Right lobe of liver (tissue), 6 donors: ENCODE measurements at regions not wholly inside any gene's neighbourhood (a gene's known extent, or its start where the extent isn't known, plus 50 kb on each side); places are given as distances from the start of the nearest gene placed in this dataset.

Experiments used
- ATAC-seq, 4 donors: fragments of 200-7000 bp; cut with Tn5 transposase; one replicate each; pipeline ENCODE4 v1.9.1; 2020; ENCODE audit warnings: mild to moderate bottlenecking in 4 of 4, moderate library complexity in 4 of 4
- DNase-seq, 3 donors: peaks; one replicate each; pipeline ENCODE4 v3.0.0-alpha.2; 2020
- H3K27ac ChIP-seq, 3 donors: fragments of 200-600 bp; one replicate each; pipeline ENCODE4 v1.8.0; 2022
- H3K27me3 ChIP-seq, 2 donors: fragments of 200-600 bp; one replicate each; pipeline ENCODE4 v1.8.0; 2022
- H3K36me3 ChIP-seq, 4 donors: fragments of 200-600 bp; sonication (generic) in 1 of 4; one replicate each; pipeline versions ENCODE4 v1.5.1 to v1.8.0; 2017 to 2022; ENCODE audit warnings: control low read depth in 1 of 4
- H3K4me1 ChIP-seq, 4 donors: fragments of 200-600 bp; sonication (generic) in 1 of 4; one replicate each; pipeline versions ENCODE4 v1.5.1 to v1.8.0; 2017 to 2022; ENCODE audit warnings: control low read depth in 1 of 4
- H3K4me3 ChIP-seq, 3 donors: fragments of 200-600 bp; one replicate each; pipeline ENCODE4 v1.8.0; 2022
- H3K9me3 ChIP-seq, 4 donors: fragments of 200-600 bp; sonication (generic) in 1 of 4; one replicate each; pipeline versions ENCODE4 v1.5.1 to v1.8.0; 2017 to 2022; ENCODE audit warnings: control low read depth in 1 of 4
- CTCF ChIP-seq, 4 donors: fragments of 200-600 bp in 3 of 4; fragments of 450-650 bp in 1 of 4; IDR thresholded peaks; one replicate each; pipeline versions ENCODE4 v1.5.1 to v1.8.0; 2016 to 2022; ENCODE audit warnings: antibody characterized with exemption in 4 of 4, mild to moderate bottlenecking in 2 of 4
- POLR2A ChIP-seq: fragments of 450-650 bp; IDR thresholded peaks from one replicate; pipeline ENCODE4 v1.6.1; 2017; ENCODE audit warnings: antibody characterized with exemption, mild to moderate bottlenecking
- WGBS: methylation state at CpG from one replicate; pipeline ENCODE4 v1.1.6; 2018; ENCODE audit warnings: low coverage, low lambda C conversion rate; ENCODE audit not compliant: insufficient coverage; ENCODE audit errors: missing lambda C conversion rate; 5-methylcytosine and 5-hydroxymethylcytosine counted together
- intact Hi-C, 2 donors: fragments of 100-400 bp; cut with DNase I; formaldehyde crosslinking; loops; one replicate each; pipeline versions ENCODE4 v1.11.2 to v1.14.1; 2022
- donor health status: DM: no; HTN: yes; CAD: no.
- donor health status: DM: no; HTN: no; CAD: no.
- donor health status: DM: no; HTN: no; CAD: no.
- donor health status: DM: no; HTN: yes; CAD: no.
- donor health status: DM: no; HTN: yes; CAD: no.

GRCh38 chr7:97630116-97630515, 101.8 kb upstream of the TAC1 start:
- no peak overlapping the region for H3K27ac ChIP-seq
- no peak overlapping the region for H3K4me3 ChIP-seq
- H3K36me3 ChIP-seq: no peaks in the 10 kb centered on the region
- DNase-seq: no peak
- TF ChIP-seq CTCF (IDR thresholded peaks at IDR 0.05) (no peak), POLR2A (no peak)
- no peaks in the 10 kb centered on the region for H3K4me1 ChIP-seq
- intact Hi-C loops: no loop called here
- H3K27me3 ChIP-seq: no peaks in the 10 kb centered on the region
- no peaks in the 10 kb centered on the region for H3K9me3 ChIP-seq
- WGBS: 62% methylated on average over 1 of the region's 1 CpG
- no peak for ATAC-seq

- ATAC-seq (no peak), DNase-seq (no peak)
- intact Hi-C loops: no loop called here
- WGBS: 71% methylated on average over 4 of the region's 4 CpGs
- H3K27me3 ChIP-seq: no peaks in the 10 kb centered on the region
- H3K4me1 ChIP-seq: no peaks in the 10 kb centered on the region
- no peaks in the 10 kb centered on the region for H3K36me3 ChIP-seq
- TF ChIP-seq CTCF (IDR thresholded peaks at IDR 0.05): no peak
- no peak for TF ChIP-seq POLR2A
- H3K4me3 ChIP-seq: no peak overlapping the region
- no peaks in the 10 kb centered on the region for H3K9me3 ChIP-seq
- no peak overlapping the region for H3K27ac ChIP-seq
Observed at GRCh38 chr7:97635622-97636021, 96.3 kb upstream of the TAC1 start.

- H3K4me1 ChIP-seq: no peaks in the 10 kb centered on the region
- ATAC-seq (no peak), DNase-seq (no peak)
- intact Hi-C loops: no loop called here
- no peak overlapping the region for H3K27ac ChIP-seq
- no peak overlapping the region for H3K4me3 ChIP-seq
- TF ChIP-seq POLR2A (no peak), CTCF (IDR thresholded peaks at IDR 0.05) (no peak)
- no peaks in the 10 kb centered on the region for H3K9me3 ChIP-seq
- no peaks in the 10 kb centered on the region for H3K27me3 ChIP-seq
- no peaks in the 10 kb centered on the region for H3K36me3 ChIP-seq
Observed at GRCh38 chr7:97639036-97639435, 92.8 kb upstream of the TAC1 start.

GRCh38 chr7:97659363-97660045, 72.4 kb upstream of the TAC1 start:
- H3K4me1 ChIP-seq: no peaks in the 10 kb centered on the region
- H3K27ac ChIP-seq: no peak overlapping the region
- no peaks in the 10 kb centered on the region for H3K27me3 ChIP-seq
- no peaks in the 10 kb centered on the region for H3K36me3 ChIP-seq
- no peak for DNase-seq
- intact Hi-C loops: no loop called here
- WGBS: 67% methylated on average over 3 of the region's 3 CpGs
- H3K9me3 ChIP-seq: no peaks in the 10 kb centered on the region
- TF ChIP-seq CTCF (IDR thresholded peaks at IDR 0.05) (no peak), POLR2A (no peak)
- no peak for ATAC-seq
- H3K4me3 ChIP-seq: no peak overlapping the region

GRCh38 chr7:97667359-97667758, 64.5 kb upstream of the TAC1 start:
- intact Hi-C loops: no loop called here
- Histone ChIP-seq H3K36me3 (no peaks in the 10 kb centered on the region), H3K4me1 (no peaks in the 10 kb centered on the region), H3K4me3 (no peak overlapping the region), H3K9me3 (no peaks in the 10 kb centered on the region), H3K27me3 (no peaks in the 10 kb centered on the region), H3K27ac (no peak overlapping the region)
- DNase-seq (no peak), ATAC-seq (no peak)
- WGBS: 18% methylated on average over 1 of the region's 1 CpG
- no peak for TF ChIP-seq CTCF (IDR thresholded peaks at IDR 0.05)
- no peak for TF ChIP-seq POLR2A
